ENCODE measurements at regions not wholly inside any gene's neighbourhood (a gene's known extent, or its start where the extent isn't known, plus 50 kb on each side); places are given as distances from the start of the nearest gene placed in this dataset.

DNA sequence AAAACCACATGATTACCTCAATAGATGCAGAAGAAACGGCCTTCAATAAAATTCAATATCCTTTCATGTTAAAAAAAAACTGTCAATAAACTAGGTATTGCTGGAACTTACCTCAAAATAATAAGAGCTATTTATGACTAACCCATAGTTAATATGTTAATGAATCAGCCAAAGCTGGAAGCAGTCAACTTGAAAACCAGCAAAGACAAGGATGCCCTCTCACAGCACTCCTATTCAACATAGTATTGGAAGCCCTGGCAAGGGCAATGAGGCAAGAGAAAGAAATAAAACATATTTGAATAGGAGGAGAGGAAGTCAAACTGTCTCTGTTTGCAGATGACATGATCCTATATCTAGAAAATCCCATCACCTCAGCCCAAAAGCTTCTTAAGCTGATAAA lies 456.1 kb downstream of the OCA2 start:
- TF ChIP-seq, protein P1, sequence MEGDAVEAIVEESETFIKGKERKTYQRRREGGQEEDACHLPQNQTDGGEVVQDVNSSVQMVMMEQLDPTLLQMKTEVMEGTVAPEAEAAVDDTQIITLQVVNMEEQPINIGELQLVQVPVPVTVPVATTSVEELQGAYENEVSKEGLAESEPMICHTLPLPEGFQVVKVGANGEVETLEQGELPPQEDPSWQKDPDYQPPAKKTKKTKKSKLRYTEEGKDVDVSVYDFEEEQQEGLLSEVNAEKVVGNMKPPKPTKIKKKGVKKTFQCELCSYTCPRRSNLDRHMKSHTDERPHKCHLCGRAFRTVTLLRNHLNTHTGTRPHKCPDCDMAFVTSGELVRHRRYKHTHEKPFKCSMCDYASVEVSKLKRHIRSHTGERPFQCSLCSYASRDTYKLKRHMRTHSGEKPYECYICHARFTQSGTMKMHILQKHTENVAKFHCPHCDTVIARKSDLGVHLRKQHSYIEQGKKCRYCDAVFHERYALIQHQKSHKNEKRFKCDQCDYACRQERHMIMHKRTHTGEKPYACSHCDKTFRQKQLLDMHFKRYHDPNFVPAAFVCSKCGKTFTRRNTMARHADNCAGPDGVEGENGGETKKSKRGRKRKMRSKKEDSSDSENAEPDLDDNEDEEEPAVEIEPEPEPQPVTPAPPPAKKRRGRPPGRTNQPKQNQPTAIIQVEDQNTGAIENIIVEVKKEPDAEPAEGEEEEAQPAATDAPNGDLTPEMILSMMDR (IDR thresholded peaks at IDR 0.05), result no peak
- TF ChIP-seq POLR2A (IDR thresholded peaks at IDR 0.05) (no peak), POLR2AphosphoS5 (IDR thresholded peaks at IDR 0.05; ENCODE audit: insufficient read depth in 1 of 2, low read depth in 1 of 2) (no peak)

Measured in vagina (tissue), 2 donors.